Esophagus muscularis mucosa (tissue), 3 donors: ENCODE measurements at regions not wholly inside any gene's neighbourhood (a gene's known extent, or its start where the extent isn't known, plus 50 kb on each side); places are given as distances from the start of the nearest gene placed in this dataset.

Source experiments
- CTCF ChIP-seq, 3 experiments: fragments of 200-600 bp in 2 of 3; fragments of 450-650 bp in 1 of 3; sonication (generic) in 2 of 3; IDR thresholded peaks; one replicate each; pipeline ENCODE4 v1.5.1; 2017 to 2019; ENCODE audit warnings: antibody characterized with exemption in 3 of 3, mild to moderate bottlenecking in 2 of 3, moderate library complexity in 1 of 3
- POLR2A ChIP-seq: fragments of 450-650 bp; IDR thresholded peaks from one replicate; pipeline ENCODE4 v1.6.1; 2017; ENCODE audit warnings: antibody characterized with exemption, moderate library complexity, mild to moderate bottlenecking, low read depth

GRCh38 chr16:5604770-5605169 is 507.2 kb upstream of the EEF2KMT start:
- no peak for TF ChIP-seq CTCF (IDR thresholded peaks at IDR 0.05)
- no peak for TF ChIP-seq POLR2A
